Stimulated activated CD8-positive, alpha-beta memory T cell treated with anti-CD3 and anti-CD28 coated beads, Interleukin-2, amount 100 ng/mL, for 48 hours (primary cell): ENCODE measurements at regions not wholly inside any gene's neighbourhood (a gene's known extent, or its start where the extent isn't known, plus 50 kb on each side); places are given as distances from the start of the nearest gene placed in this dataset.
A peak's percentile ranks its signal among the peaks of the same experiment; 100 is the strongest.
"Not testable (repeated sequence)": the region's sequence is repeated elsewhere in the genome, so short reads cannot be mapped to it uniquely, and the experiment has no call there.

ENCODE experiments used
- DNase-seq, 2 donors: peaks; one replicate each; pipeline ENCODE4 v3.0.0-alpha.2; 2020; ENCODE audit warnings: low read depth in 2 of 2

- DNase-seq: no peak
Observed at GRCh38 chr9:108765265-108765664, 90.5 kb downstream of the ACTL7B start.

GRCh38 chr9:108762348-108763055 lies 93.3 kb downstream of the ACTL7B start:
- DNase-seq: no peak

- DNase-seq: peak; percentile 3 to 7
Observed at GRCh38 chr9:108761655-108762347, 94.0 kb downstream of the ACTL7B start.

- no peak for DNase-seq
Observed at GRCh38 chr9:108760841-108761240, 94.9 kb downstream of the ACTL7B start.

GRCh38 chr9:108759835-108760234 lies 96.0 kb downstream of the ACTL7B start:
- DNase-seq: no peak

GRCh38 chr9:108759399-108759798 lies 96.4 kb downstream of the ACTL7B start:
- no peak for DNase-seq

DNA sequence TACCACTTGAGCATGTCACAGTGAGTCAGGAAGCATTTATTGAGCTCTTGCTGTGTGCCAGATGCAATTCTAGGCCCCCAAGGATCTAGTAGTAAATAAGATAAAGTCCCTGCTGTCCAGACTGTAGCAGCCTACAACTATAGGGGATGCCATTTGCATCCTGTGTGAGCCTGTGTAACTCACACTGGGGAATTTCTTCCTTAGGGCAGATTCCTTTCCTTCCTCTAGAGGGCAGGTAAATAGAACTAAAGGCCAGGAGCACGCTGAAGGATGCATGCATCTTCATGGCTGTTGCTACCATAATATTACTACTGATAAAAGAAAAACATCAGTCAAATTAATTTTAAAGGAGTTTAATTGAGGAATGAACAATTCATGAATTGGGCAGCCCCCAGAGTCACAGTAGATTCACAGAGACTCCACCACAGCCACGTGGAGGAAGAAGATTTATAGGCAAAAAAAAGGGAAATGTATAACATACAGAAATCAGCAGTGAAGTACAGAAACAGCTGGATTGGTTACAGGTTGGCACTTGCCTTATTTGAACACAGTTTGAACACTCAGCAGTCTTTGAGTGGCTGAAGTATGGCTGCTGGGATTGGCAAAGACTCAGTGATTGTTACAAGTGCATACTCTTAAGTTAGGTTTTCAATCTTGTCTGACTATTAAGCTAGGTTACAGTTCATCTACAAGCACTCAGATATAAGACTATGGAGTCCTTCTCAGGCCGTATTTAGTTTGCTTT lies 98.9 kb downstream of the ACTL7B start:
- DNase-seq: no peak

- DNase-seq: no peak
Observed at GRCh38 chr9:108755979-108756378, 99.8 kb downstream of the ACTL7B start.

- no peak for DNase-seq
Observed at GRCh38 chr9:108751369-108751768, 104.4 kb downstream of the ACTL7B start.

GRCh38 chr9:108750661-108751215 lies 105.0 kb downstream of the ACTL7B start:
- DNase-seq: no peak

GRCh38 chr9:108748776-108749175 lies 107.0 kb downstream of the ACTL7B start:
- DNase-seq: no peak

DNA sequence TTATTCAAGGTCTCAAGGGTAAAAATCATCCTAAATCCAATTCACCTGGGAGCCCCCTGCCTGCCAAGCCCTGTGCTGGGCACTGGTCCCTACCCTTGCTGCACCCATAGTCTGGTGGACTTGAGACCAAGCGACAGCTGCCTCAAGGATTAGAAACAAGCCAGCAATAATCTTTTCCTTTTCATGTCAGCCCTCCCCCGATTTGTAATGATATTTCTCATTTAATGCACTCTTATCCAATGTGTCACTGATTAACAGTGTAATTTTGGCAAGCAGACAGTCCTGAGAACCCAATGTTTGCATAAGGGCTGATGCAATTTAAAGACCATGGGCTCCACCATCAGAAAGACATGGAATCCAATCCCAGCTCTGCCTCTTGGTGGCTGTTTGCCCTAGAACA lies 108.9 kb downstream of the ACTL7B start:
- DNase-seq: no peak

- DNase-seq: no peak
Observed at GRCh38 chr9:108746001-108746400, 109.8 kb downstream of the ACTL7B start.

DNA sequence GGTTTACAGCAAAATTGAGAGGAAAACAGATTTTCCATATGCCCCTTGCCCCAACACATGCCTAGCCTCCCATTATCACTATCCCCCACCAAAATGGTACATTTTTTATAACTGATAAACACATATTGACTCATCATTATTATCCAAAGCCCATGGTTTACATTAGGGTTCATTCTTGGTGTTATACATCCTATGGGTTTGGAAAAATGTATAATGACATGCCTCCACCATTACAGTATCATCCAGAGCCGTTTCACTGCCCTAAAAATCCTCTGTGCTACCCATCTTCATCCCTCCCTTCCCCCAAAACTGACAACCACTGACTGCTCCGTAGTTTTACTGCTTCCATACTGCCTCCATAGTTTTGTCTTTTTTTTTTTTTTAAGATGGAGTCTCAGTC lies 111.1 kb downstream of the ACTL7B start:
- no peak for DNase-seq

GRCh38 chr9:108743901-108744371 lies 111.8 kb downstream of the ACTL7B start:
- no peak for DNase-seq

DNA sequence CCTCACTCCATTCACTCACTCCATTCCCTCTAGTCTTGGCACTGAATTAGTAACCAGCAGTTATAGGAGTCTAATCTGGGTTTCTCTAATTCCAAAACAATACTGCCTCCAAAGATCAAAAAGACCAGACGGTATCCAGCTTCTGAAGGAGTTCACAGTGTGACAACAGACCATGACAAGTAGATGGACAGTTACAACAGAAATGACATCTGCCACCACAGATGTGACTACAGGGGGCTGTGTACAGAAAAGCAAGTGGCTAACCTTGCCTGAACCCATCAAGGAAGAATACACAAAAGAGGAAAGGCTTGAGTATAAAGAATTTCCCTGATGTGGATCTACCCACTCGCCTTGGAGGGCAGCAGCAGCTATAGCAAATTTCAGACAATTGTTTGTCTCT lies 112.4 kb downstream of the ACTL7B start:
- DNase-seq: no peak

GRCh38 chr9:108742191-108742590 lies 113.6 kb downstream of the ACTL7B start:
- no peak for DNase-seq

DNA sequence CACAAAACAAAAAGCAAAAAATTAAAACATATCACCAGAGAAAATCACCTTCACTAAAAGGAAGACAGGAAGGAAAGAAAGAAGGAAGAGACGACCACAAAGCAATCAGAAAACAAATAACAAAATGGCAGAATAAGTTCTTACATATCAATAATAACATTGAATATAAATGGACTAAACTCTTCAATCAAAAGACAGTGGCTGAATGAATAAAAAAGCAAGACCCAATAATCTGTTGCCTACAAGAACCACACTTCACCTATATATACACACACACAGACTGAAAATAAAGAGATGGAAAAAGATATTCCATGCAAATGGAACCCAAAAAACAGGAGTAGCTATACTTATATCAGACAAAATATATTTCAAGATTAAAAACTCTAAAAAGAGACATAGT lies 124.5 kb downstream of the ACTL7B start:
- DNase-seq: not testable (repeated sequence)

DNA sequence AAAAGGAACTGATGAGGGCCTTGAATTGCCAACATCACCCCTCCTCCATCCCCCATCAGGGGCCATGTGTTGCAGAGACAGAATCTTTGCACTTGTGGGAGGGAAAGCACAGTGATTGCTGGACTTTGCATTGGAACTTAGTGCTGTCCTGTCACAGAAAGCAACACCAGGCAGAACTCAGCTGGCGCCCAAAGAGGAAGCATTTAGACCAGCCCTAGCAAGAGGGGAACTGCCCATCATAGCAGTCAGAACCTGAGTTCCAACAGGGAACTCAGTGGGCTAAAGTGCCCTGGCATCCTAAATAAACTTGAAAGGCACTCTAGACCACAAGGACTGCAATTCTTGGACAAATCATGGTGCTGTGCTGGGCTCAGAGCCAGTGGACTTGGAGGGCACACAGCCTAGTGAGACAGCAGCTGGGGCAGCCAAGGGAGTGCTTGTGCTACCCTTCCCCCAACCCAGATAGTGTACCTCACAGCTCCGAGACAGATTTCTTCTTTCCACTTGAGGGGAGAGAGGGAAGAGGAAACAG lies 128.1 kb downstream of the ACTL7B start:
- DNase-seq: no peak

GRCh38 chr9:108724652-108725051 lies 131.1 kb downstream of the ACTL7B start:
- no peak for DNase-seq

GRCh38 chr9:108724122-108724521 lies 131.7 kb downstream of the ACTL7B start:
- DNase-seq: no peak

DNA sequence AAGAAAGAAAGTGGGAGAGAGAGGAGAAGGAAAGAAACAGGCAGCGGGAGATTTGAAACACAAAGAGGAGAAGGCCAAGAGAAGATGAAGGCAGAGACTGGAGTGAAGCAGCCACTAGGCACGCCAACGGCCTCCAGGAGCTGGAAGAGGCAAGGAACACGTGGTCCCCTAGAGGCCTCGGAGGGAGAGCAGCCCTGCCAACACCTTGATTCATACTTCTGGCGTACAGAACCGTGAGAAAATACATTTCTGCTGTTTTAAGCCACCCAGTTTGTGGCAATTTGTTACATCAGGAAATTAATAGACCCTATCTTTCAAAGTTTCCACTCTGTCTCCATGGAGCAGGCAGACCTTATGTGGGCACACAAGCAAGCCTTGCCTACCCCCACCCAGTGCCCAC lies 133.4 kb downstream of the ACTL7B start:
- no peak for DNase-seq
